ENCODE measurements at regions not wholly inside any gene's neighbourhood (a gene's known extent, or its start where the extent isn't known, plus 50 kb on each side); places are given as distances from the start of the nearest gene placed in this dataset.

DNA sequence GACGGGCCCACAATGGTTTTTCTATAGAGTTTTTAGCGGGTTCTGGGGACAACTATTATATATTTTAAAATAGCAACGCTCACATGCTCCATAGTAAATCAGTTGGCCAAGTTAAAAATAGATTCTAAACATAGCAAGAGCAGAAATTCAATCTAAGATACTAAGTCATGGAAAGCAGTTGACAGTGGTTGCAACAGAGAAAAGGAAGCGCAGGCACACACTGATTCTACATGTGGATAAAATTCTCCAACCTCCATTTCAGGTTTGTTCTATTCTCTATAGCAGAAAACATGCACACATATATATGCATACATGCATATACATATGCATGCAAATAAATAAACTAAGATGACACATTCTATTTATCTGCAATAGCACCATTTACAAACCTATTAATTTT lies 89.6 kb upstream of the HNRNPU start:
- 81% methylated on average over 4 of the region's 4 CpGs for WGBS (ENCODE audit: insufficient coverage, insufficient replicate concordance, low lambda C conversion rate, missing lambda C conversion rate)
- Histone ChIP-seq H3K79me2 (ENCODE audit: control insufficient read depth, insufficient read depth, low read length) (no peaks in the 10 kb centered on the region), H4K20me1 (ENCODE audit: control insufficient read depth, insufficient read depth) (no peaks in the 10 kb centered on the region), H3K9me3 (replicated peaks; ENCODE audit: control insufficient read depth, insufficient read depth, low read length) (no peaks in the 10 kb centered on the region), H3K4me3 (no peak overlapping the region), H3K9ac (ENCODE audit: control insufficient read depth, insufficient read depth, low read length) (no peak overlapping the region), H3K4me2 (ENCODE audit: control insufficient read depth, insufficient read depth) (no peak overlapping the region), H3K27ac (ENCODE audit: control insufficient read depth, insufficient read depth) (no peak overlapping the region), H2AFZ (ENCODE audit: control insufficient read depth, low read depth, low read length) (no peak overlapping the region), H3K36me3 (ENCODE audit: control insufficient read depth in 2 of 2, insufficient read depth in 2 of 2, low read length in 1 of 2) (no peaks in the 10 kb centered on the region), H3K27me3 (replicated peaks in 1 of 2; ENCODE audit: control insufficient read depth in 2 of 2, insufficient read depth in 2 of 2, low read length in 1 of 2) (no peaks in the 10 kb centered on the region), H3K4me1 (ENCODE audit: control insufficient read depth, insufficient read depth, low read length) (peaks cover 6% of the 10 kb centered on the region)
- TF ChIP-seq DPF2 (IDR thresholded peaks at IDR 0.05) = no peak
- no peak for TF ChIP-seq KLF5 (IDR thresholded peaks at IDR 0.05; ENCODE audit: partially characterized antibody)
- FAIRE-seq = no peak
- RAD21 ChIA-PET (ENCODE audit: unreplicated experiment) = interaction anchor here (1.1 to 1.6 kb wide), 2 partner anchors 13 to 14 kb away, joined by 3 to 7 read pairs; no protein-coding TSS in a partner anchor
- BruUV-seq (replicated peaks) = no TSS peak
- in situ Hi-C loops (cut with MboI) (no loop called here), intact Hi-C loops (cut with micrococcal nuclease; ENCODE audit: unreplicated experiment) (no loop called here)
- no peak for DNase-seq (ENCODE audit: low read depth, low spot score)
- ATAC-seq = no peak
- CTCF ChIA-PET = interaction anchor here (1.1 to 7.4 kb wide), 2 partner anchors 10 to 14 kb away, joined by 3 to 32 read pairs; no protein-coding TSS in a partner anchor
- SMC1A ChIA-PET (ENCODE audit: uncharacterized antibody, unreplicated experiment) = interaction anchor here (1.4 to 2.1 kb wide), 3 partner anchors 11 to 16 kb away, joined by 3 to 13 read pairs (median 7); a partner anchor contains a TSS
- POLR2A ChIA-PET = interaction anchor here (0.5 kb wide), 1 partner anchor 103 kb away, joined by 3 read pairs; no protein-coding TSS in a partner anchor

GRCh38 chr1:244952940-244953339 lies 88.6 kb upstream of the HNRNPU start:
- ChIA-PET SMC1A (ENCODE audit: uncharacterized antibody, unreplicated experiment) (interaction anchor here (0.6 to 2.1 kb wide), 7 partner anchors 11 to 154 kb away, joined by 3 to 13 read pairs (median 5); a partner anchor contains a TSS), RAD21 (ENCODE audit: unreplicated experiment) (interaction anchor here (1.0 to 1.6 kb wide), 4 partner anchors 11 to 89 kb away, joined by 3 to 7 read pairs (median 4); a partner anchor contains a TSS), CTCF (interaction anchor here (0.6 to 7.4 kb wide), 4 partner anchors 11 to 97 kb away, joined by 3 to 32 read pairs (median 4); no protein-coding TSS in a partner anchor), POLR2A (interaction anchor here (0.6 to 1.6 kb wide), 4 partner anchors 12 to 116 kb away, joined by 3 to 10 read pairs (median 8); a partner anchor contains a TSS)
- Histone ChIP-seq H3K4me1 (ENCODE audit: control insufficient read depth, insufficient read depth, low read length) (peaks cover 6% of the 10 kb centered on the region), H3K9ac (ENCODE audit: control insufficient read depth, insufficient read depth, low read length) (no peak overlapping the region), H3K27me3 (replicated peaks in 1 of 2; ENCODE audit: control insufficient read depth in 2 of 2, insufficient read depth in 2 of 2, low read length in 1 of 2) (no peaks in the 10 kb centered on the region), H3K4me3 (no peak overlapping the region), H2AFZ (ENCODE audit: control insufficient read depth, low read depth, low read length) (no peak overlapping the region; the same call in 1 of the 2 replicates), H3K9me3 (replicated peaks; ENCODE audit: control insufficient read depth, insufficient read depth, low read length) (no peaks in the 10 kb centered on the region), H3K36me3 (ENCODE audit: control insufficient read depth in 2 of 2, insufficient read depth in 2 of 2, low read length in 1 of 2) (no peaks in the 10 kb centered on the region), H3K27ac (ENCODE audit: control insufficient read depth, insufficient read depth) (0 out of 2 replicates have a peak overlapping the region, but pooled peaks have one; percentile 7), H3K4me2 (ENCODE audit: control insufficient read depth, insufficient read depth) (no peak overlapping the region), H3K79me2 (ENCODE audit: control insufficient read depth, insufficient read depth, low read length) (no peaks in the 10 kb centered on the region), H4K20me1 (ENCODE audit: control insufficient read depth, insufficient read depth) (no peaks in the 10 kb centered on the region)
- in situ Hi-C loops (cut with MboI) (no loop called here), intact Hi-C loops (cut with micrococcal nuclease; ENCODE audit: unreplicated experiment) (no loop called here)
- ATAC-seq (peak; percentile 90), FAIRE-seq (peak; percentile 64), DNase-seq (ENCODE audit: low read depth, low spot score) (no peak)
- no TSS peak for BruUV-seq (replicated peaks)
- 27% methylated on average over 8 of the region's 8 CpGs for WGBS (ENCODE audit: insufficient coverage, insufficient replicate concordance, low lambda C conversion rate, missing lambda C conversion rate)
- TF ChIP-seq SMARCA5 (IDR thresholded peaks at IDR 0.05) (no peak), TBL1XR1 (IDR thresholded peaks at IDR 0.05; ENCODE audit: low read depth, low read length) (no peak), MTA3 (IDR thresholded peaks at IDR 0.05; ENCODE audit: borderline replicate concordance, low read length) (no peak), CUX1 (IDR thresholded peaks at IDR 0.05; ENCODE audit: insufficient replicate concordance, low read depth, low read length) (no peak), SREBF1 (IDR thresholded peaks at IDR 0.05; ENCODE audit: low read length) (no peak), CTCF (IDR thresholded peaks at IDR 0.05 in 2 of 3, conservative IDR thresholded peaks at IDR 0.05 in 1 of 3; ENCODE audit: control insufficient read depth in 2 of 3, extremely low read depth in 1 of 3, insufficient read depth in 1 of 3, low read depth in 3 of 3, low read length in 3 of 3) (no peak)
